H1 (cell line): ENCODE measurements at regions not wholly inside any gene's neighbourhood (a gene's known extent, or its start where the extent isn't known, plus 50 kb on each side); places are given as distances from the start of the nearest gene placed in this dataset.

Experiments
- CTCF ChIA-PET: fragments of 300-600 bp; sonication (Branson Sonifier 250); formaldehyde crosslinking; loops from one replicate; lab custom pipeline; 2021; ENCODE audit not compliant: partially characterized antibody; lab: Charles Lee
- POLR2A ChIA-PET: fragments of 300-600 bp; sonication (Branson Sonifier 250); formaldehyde crosslinking; loops from one replicate; lab custom pipeline; 2021; ENCODE audit warnings: inconsistent platforms; ENCODE audit not compliant: partially characterized antibody; lab: Charles Lee
- DNase-seq, 2 experiments: peaks; one replicate each; pipeline versions ENCODE4 v3.0.0 to v3.0.0-alpha.2; 2010 to 2022; ENCODE audit warnings: low spot score in 2 of 2, low read depth in 1 of 2, mixed read lengths in 1 of 2
- FAIRE-seq: peaks from 2 replicates; lab custom pipeline; 2011; peaks lifted over from hg19 to GRCh38; lab: Jason Lieb, UNC
- H2AFZ ChIP-seq: 2 replicates; pipeline ENCODE4 v1.8.1; 2012; ENCODE audit warnings: low read length, inconsistent platforms
- H2AK5ac ChIP-seq: 2 replicates; pipeline ENCODE4 v1.6.1; 2013; ENCODE audit warnings: low read depth, low read length
- H2BK120ac ChIP-seq: replicated peaks from 2 replicates; pipeline ENCODE3; 2013; ENCODE audit warnings: low read depth, low read length, inconsistent platforms
- H2BK12ac ChIP-seq: 2 replicates; pipeline ENCODE4 v1.6.1; 2013; ENCODE audit warnings: low read depth, low read length
- H2BK15ac ChIP-seq: 2 replicates; pipeline ENCODE4 v1.6.1; 2013; ENCODE audit warnings: low read length
- H2BK20ac ChIP-seq: 2 replicates; pipeline ENCODE4 v1.6.1; 2013; ENCODE audit warnings: low read length
- H2BK5ac ChIP-seq: 2 replicates; pipeline ENCODE4 v1.6.1; 2013; ENCODE audit warnings: low read depth, low read length
- H3K14ac ChIP-seq: 2 replicates; pipeline ENCODE4 v1.6.1; 2013; ENCODE audit warnings: inconsistent platforms; ENCODE audit not compliant: insufficient read length
- H3K18ac ChIP-seq: 2 replicates; pipeline ENCODE4 v1.6.1; 2013; ENCODE audit warnings: low read length; ENCODE audit errors: extremely low read depth
- H3K23ac ChIP-seq: 2 replicates; pipeline ENCODE4 v1.6.1; 2013; ENCODE audit warnings: inconsistent platforms; ENCODE audit not compliant: insufficient read length
- H3K23me2 ChIP-seq: 2 replicates; pipeline ENCODE4 v1.6.1; 2013; ENCODE audit warnings: low read depth, low read length
- H3K27ac ChIP-seq: 2 replicates; pipeline ENCODE4 v1.6.1; 2011; ENCODE audit warnings: low read depth, low read length, inconsistent platforms
- H3K27me3 ChIP-seq, 4 experiments: replicated peaks in 1 of 4; 1 replicate in 1 of 4; 2 replicates in 3 of 4; pipeline versions ENCODE4 v1.6.1 to v1.8.1; 2011 to 2013; ENCODE audit warnings: low read length in 3 of 4, mild to moderate bottlenecking in 3 of 4, inconsistent platforms in 2 of 4, mixed read lengths in 2 of 4, moderate library complexity in 1 of 4; ENCODE audit not compliant: control insufficient read depth in 3 of 4, insufficient read depth in 3 of 4; ENCODE audit errors: extremely low read depth in 1 of 4
- H3K36me3 ChIP-seq, 4 experiments: 2 replicates each; pipeline versions ENCODE4 v1.6.1 to v1.8.1; 2011 to 2013; ENCODE audit warnings: mild to moderate bottlenecking in 4 of 4, low read length in 3 of 4, moderate library complexity in 2 of 4, control low read depth in 1 of 4, inconsistent platforms in 1 of 4; ENCODE audit not compliant: insufficient read depth in 4 of 4, control insufficient read depth in 2 of 4
- H3K4ac ChIP-seq: replicated peaks from 2 replicates; pipeline ENCODE3; 2013; ENCODE audit warnings: low read length, low read depth, mixed read lengths, inconsistent platforms; ENCODE audit not compliant: insufficient read length
- H3K4me1 ChIP-seq, 4 experiments: replicated peaks in 1 of 4; 1 replicate in 1 of 4; 2 replicates in 3 of 4; pipeline versions ENCODE4 v1.6.1 to v1.8.1; 2011 to 2013; ENCODE audit warnings: low read length in 3 of 4, inconsistent platforms in 2 of 4, mixed read lengths in 1 of 4; ENCODE audit not compliant: insufficient read depth in 4 of 4, control insufficient read depth in 3 of 4
- H3K4me2 ChIP-seq, 2 experiments: 2 replicates each; pipeline versions ENCODE4 v1.6.1 to v1.8.1; 2011 to 2013; ENCODE audit warnings: low read depth in 2 of 2, low read length in 2 of 2, control low read depth in 1 of 2, inconsistent platforms in 1 of 2, mild to moderate bottlenecking in 1 of 2; ENCODE audit not compliant: insufficient read depth in 1 of 2
- H3K4me3 ChIP-seq, 4 experiments: fragments of 200-600, 300-600 bp in 1 of 4; sonication (generic), shearing (Covaris generic), sonication (Bioruptor Twin) in 1 of 4; 2 replicates each; pipeline versions ENCODE4 v1.5.1 to v1.8.1; 2011 to 2016; ENCODE audit warnings: low read length in 4 of 4, low read depth in 3 of 4, control low read depth in 2 of 4, inconsistent platforms in 2 of 4, mild to moderate bottlenecking in 2 of 4, mixed read lengths in 1 of 4, moderate library complexity in 1 of 4; ENCODE audit not compliant: insufficient read depth in 2 of 4; ENCODE audit errors: extremely low read depth in 1 of 4
- H3K56ac ChIP-seq: replicated peaks from 2 replicates; pipeline ENCODE3; 2013; ENCODE audit warnings: low read depth, mild to moderate bottlenecking, mixed read lengths, low read length, inconsistent platforms; ENCODE audit not compliant: insufficient read length
- H3K79me1 ChIP-seq: 2 replicates; pipeline ENCODE4 v1.6.1; 2013; ENCODE audit warnings: low read depth, low read length, control low read depth
- H3K79me2 ChIP-seq, 2 experiments: 2 replicates each; pipeline versions ENCODE4 v1.6.1 to v1.8.1; 2012 to 2013; ENCODE audit warnings: low read length in 2 of 2, mild to moderate bottlenecking in 2 of 2, inconsistent platforms in 1 of 2; ENCODE audit not compliant: insufficient read depth in 2 of 2, control insufficient read depth in 1 of 2
- H3K9ac ChIP-seq, 4 experiments: replicated peaks in 1 of 4; 1 replicate in 1 of 4; 2 replicates in 3 of 4; pipeline versions ENCODE4 v1.6.1 to v1.8.1; 2011 to 2013; ENCODE audit warnings: low read depth in 3 of 4, low read length in 3 of 4, control low read depth in 2 of 4, mild to moderate bottlenecking in 2 of 4, moderate library complexity in 2 of 4, inconsistent platforms in 1 of 4; ENCODE audit errors: extremely low read depth in 1 of 4
- H3K9me3 ChIP-seq, 2 experiments: 2 replicates each; pipeline versions ENCODE4 v1.6.1 to v1.8.1; 2012 to 2013; ENCODE audit warnings: mild to moderate bottlenecking in 2 of 2, moderate library complexity in 2 of 2, control low read depth in 1 of 2, inconsistent platforms in 1 of 2, low read depth in 1 of 2, low read length in 1 of 2, mixed read lengths in 1 of 2; ENCODE audit not compliant: insufficient read depth in 2 of 2
- H4K20me1 ChIP-seq, 2 experiments: replicated peaks in 1 of 2; 2 replicates each; pipeline versions ENCODE3 to v1.8.1; 2011 to 2013; ENCODE audit warnings: inconsistent platforms in 2 of 2, low read length in 2 of 2, mild to moderate bottlenecking in 1 of 2; ENCODE audit not compliant: insufficient read depth in 2 of 2, control insufficient read depth in 1 of 2
- H4K5ac ChIP-seq: 2 replicates; pipeline ENCODE4 v1.6.1; 2013; ENCODE audit warnings: low read length, low read depth, mixed read lengths, inconsistent platforms; ENCODE audit not compliant: insufficient read length
- H4K8ac ChIP-seq: 2 replicates; pipeline ENCODE4 v1.8.0; 2013; ENCODE audit warnings: mild to moderate bottlenecking, moderate library complexity, low read length, inconsistent platforms; ENCODE audit not compliant: insufficient read depth; ENCODE audit errors: extremely low read depth
- H4K91ac ChIP-seq: replicated peaks from 2 replicates; pipeline ENCODE3; 2013; ENCODE audit warnings: low read length, mixed read lengths, inconsistent platforms; ENCODE audit not compliant: insufficient read length
- CEBPB ChIP-seq: IDR thresholded peaks from 2 replicates; pipeline ENCODE4 v1.6.1; 2012; ENCODE audit warnings: low read depth, low read length
- EGR1 ChIP-seq: IDR thresholded peaks from 2 replicates; pipeline ENCODE4 v1.6.1; 2011; ENCODE audit warnings: low read depth, low read length, borderline replicate concordance
- KDM1A ChIP-seq: fragments of 200-600, 300-600 bp; sonication (generic); IDR thresholded peaks from 2 replicates; pipeline ENCODE4 v1.7.1; 2016; ENCODE audit warnings: mild to moderate bottlenecking, low read length, borderline replicate concordance
- RFX5 ChIP-seq: IDR thresholded peaks from 2 replicates; pipeline ENCODE4 v1.6.1; 2011; ENCODE audit warnings: low read depth, low read length, improper control_type of control experiment, borderline replicate concordance
- SP1 ChIP-seq: IDR thresholded peaks from 2 replicates; pipeline ENCODE4 v1.6.1; 2011; ENCODE audit warnings: low read depth, low read length
- TBP ChIP-seq: IDR thresholded peaks from 2 replicates; pipeline ENCODE4 v1.6.1; 2011; ENCODE audit warnings: low read depth, low read length, improper control_type of control experiment
- WGBS, 2 experiments: shearing (Covaris generic) in 1 of 2; methylation state at CpG; one replicate each; pipeline versions ENCODE4 v1.1.6 to v1.1.7; 2013 to 2015; ENCODE audit warnings: low lambda C conversion rate in 2 of 2, mixed read lengths in 2 of 2, inconsistent platforms in 1 of 2, low coverage in 1 of 2, missing lambda C conversion rate in 1 of 2; ENCODE audit not compliant: insufficient replicate concordance in 2 of 2, insufficient coverage in 1 of 2, insufficient read length in 1 of 2; ENCODE audit errors: extremely low coverage in 1 of 2, missing lambda C conversion rate in 1 of 2; 5-methylcytosine and 5-hydroxymethylcytosine counted together
- TF ChIP-seq, protein P1 (sequence below), 3 experiments: IDR thresholded peaks; 1 replicate in 2 of 3; 2 replicates in 1 of 3; pipeline versions ENCODE4 v1.5.1 to v1.6.1; 2011; ENCODE audit warnings: low read length in 3 of 3, mild to moderate bottlenecking in 3 of 3, inconsistent platforms in 2 of 3, low read depth in 1 of 3, moderate library complexity in 1 of 3; ENCODE audit not compliant: insufficient read depth in 1 of 3; ENCODE audit errors: control extremely low read depth in 1 of 3

DNA sequence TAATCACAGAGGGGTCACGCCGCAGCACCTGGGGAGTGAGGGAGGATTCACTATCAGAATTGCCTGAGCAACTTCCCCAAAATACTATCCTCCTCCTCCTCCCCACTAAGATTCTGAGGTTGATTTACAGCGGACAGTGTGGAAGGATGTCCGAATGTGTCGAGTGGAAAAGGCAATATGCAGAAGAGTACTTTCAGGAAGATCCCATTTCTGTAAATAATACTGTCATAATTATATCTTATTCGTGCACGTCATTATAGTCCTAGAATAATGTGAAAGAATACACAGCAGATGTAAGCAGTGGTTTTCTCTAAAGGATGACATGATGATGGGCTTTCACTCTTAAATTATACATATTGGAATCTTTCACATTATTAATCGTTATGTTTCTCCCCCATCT lies 149.8 kb upstream of the NOCT start:
- H3K4me3 ChIP-seq: no peak overlapping the region
- H3K4me2 ChIP-seq: no peak overlapping the region
- peaks cover 0 to 3% of the 10 kb centered on the region in 2 experiments for H4K20me1 ChIP-seq
- no peak overlapping the region for H3K23ac ChIP-seq
- H3K79me2 ChIP-seq: no peaks in the 10 kb centered on the region
- no peak overlapping the region for H2BK5ac ChIP-seq
- no peak overlapping the region for H4K8ac ChIP-seq
- H3K4me1 ChIP-seq: peaks cover 1 to 5% (median 4%) of the 10 kb centered on the region in 4 experiments; a peak in 4 of 7 replicates
- no peak overlapping the region for H4K91ac ChIP-seq
- H2BK120ac ChIP-seq: no peak overlapping the region
- FAIRE-seq: no peak
- H3K23me2 ChIP-seq: peaks cover 7% of the 10 kb centered on the region; the same call in 1 of the 2 replicates
- no peak overlapping the region for H3K14ac ChIP-seq
- no peak for DNase-seq
- no peaks in the 10 kb centered on the region for H3K27me3 ChIP-seq
- no peak overlapping the region for H4K5ac ChIP-seq
- no peak overlapping the region for H3K27ac ChIP-seq
- TF ChIP-seq RFX5 (no peak), TBP (no peak), CEBPB (no peak), EGR1 (no peak), KDM1A (no peak), SP1 (no peak)
- TF ChIP-seq, protein P1, sequence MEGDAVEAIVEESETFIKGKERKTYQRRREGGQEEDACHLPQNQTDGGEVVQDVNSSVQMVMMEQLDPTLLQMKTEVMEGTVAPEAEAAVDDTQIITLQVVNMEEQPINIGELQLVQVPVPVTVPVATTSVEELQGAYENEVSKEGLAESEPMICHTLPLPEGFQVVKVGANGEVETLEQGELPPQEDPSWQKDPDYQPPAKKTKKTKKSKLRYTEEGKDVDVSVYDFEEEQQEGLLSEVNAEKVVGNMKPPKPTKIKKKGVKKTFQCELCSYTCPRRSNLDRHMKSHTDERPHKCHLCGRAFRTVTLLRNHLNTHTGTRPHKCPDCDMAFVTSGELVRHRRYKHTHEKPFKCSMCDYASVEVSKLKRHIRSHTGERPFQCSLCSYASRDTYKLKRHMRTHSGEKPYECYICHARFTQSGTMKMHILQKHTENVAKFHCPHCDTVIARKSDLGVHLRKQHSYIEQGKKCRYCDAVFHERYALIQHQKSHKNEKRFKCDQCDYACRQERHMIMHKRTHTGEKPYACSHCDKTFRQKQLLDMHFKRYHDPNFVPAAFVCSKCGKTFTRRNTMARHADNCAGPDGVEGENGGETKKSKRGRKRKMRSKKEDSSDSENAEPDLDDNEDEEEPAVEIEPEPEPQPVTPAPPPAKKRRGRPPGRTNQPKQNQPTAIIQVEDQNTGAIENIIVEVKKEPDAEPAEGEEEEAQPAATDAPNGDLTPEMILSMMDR (IDR thresholded peaks at IDR 0.05; ENCODE audit: control extremely low read depth in 1 of 3, insufficient read depth in 1 of 3, low read depth in 1 of 3, low read length in 3 of 3): no peak
- TF ChIP-seq, all 59 proteins: peak for 0
- 90% methylated on average over 8 of the region's 8 CpGs; no CpG with 5 or more reads in 1 of the 2 experiments for WGBS, 2 experiments
- H2BK15ac ChIP-seq: no peak overlapping the region
- no peak overlapping the region for H3K9ac ChIP-seq
- H3K4ac ChIP-seq: no peak overlapping the region
- no peak overlapping the region for H3K18ac ChIP-seq
- H3K9me3 ChIP-seq: no peaks in the 10 kb centered on the region
- no peak overlapping the region for H2AK5ac ChIP-seq
- CTCF ChIA-PET: interaction anchor here (0.5 to 0.6 kb wide), 2 partner anchors 51 to 171 kb away, joined by 3 read pairs; no protein-coding TSS in a partner anchor
- no peak overlapping the region for H2AFZ ChIP-seq
- no peaks in the 10 kb centered on the region for H3K36me3 ChIP-seq
- no peak overlapping the region for H2BK12ac ChIP-seq
- no peak overlapping the region for H3K56ac ChIP-seq
- POLR2A ChIA-PET: no interaction called here
- no peak overlapping the region for H2BK20ac ChIP-seq
- H3K79me1 ChIP-seq: no peaks in the 10 kb centered on the region
